Pancreas (tissue), 10 donors: ENCODE measurements at regions not wholly inside any gene's neighbourhood (a gene's known extent, or its start where the extent isn't known, plus 50 kb on each side); places are given as distances from the start of the nearest gene placed in this dataset.

Experiments
- ATAC-seq, 4 donors: fragments of 200-7000 bp; cut with Tn5 transposase; one replicate each; pipeline versions ENCODE4 v1.8.0 to v1.9.1; 2020; ENCODE audit warnings: mild to moderate bottlenecking in 4 of 4, moderate library complexity in 4 of 4
- DNase-seq, 6 donors: peaks; one replicate each; pipeline ENCODE4 v3.0.0-alpha.2; 2020
- FAIRE-seq: peaks from 2 replicates; lab custom pipeline; 2012; peaks lifted over from hg19 to GRCh38; lab: Jason Lieb, UNC
- H3K27ac ChIP-seq, 4 donors: fragments of 200-600 bp; sonication (generic); 1 replicate in 3 of 4; 2 replicates in 1 of 4; pipeline versions ENCODE4 v1.5.0 to v1.8.0; 2020
- H3K27me3 ChIP-seq, 4 donors: fragments of 200-600 bp; one replicate each; pipeline ENCODE4 v1.8.0; 2021
- H3K36me3 ChIP-seq, 3 donors: fragments of 200-600 bp; sonication (generic) in 1 of 3; one replicate each; pipeline versions ENCODE4 v1.5.0 to v1.8.0; 2020 to 2021
- H3K4me1 ChIP-seq, 3 donors: fragments of 200-600 bp; one replicate each; pipeline ENCODE4 v1.8.0; 2021
- H3K4me3 ChIP-seq, 4 donors: fragments of 200-600 bp; sonication (generic) in 2 of 4; one replicate each; pipeline versions ENCODE4 v1.5.0 to v1.8.0; 2020 to 2021
- H3K9me3 ChIP-seq, 4 donors: fragments of 200-600 bp; one replicate each; pipeline ENCODE4 v1.8.0; 2021
- CTCF ChIP-seq, 4 donors: fragments of 200-600 bp; sonication (generic) in 3 of 4; IDR thresholded peaks; one replicate each; pipeline versions ENCODE4 v1.5.0 to v1.8.0; 2021; ENCODE audit warnings: antibody characterized with exemption in 4 of 4
- WGBS, 2 donors: extraction: QIAGEN DNeasy Blood & Tissue Kit; methylation state at CpG; one replicate each; pipeline ENCODE4 v1.1.7; 2013; 5-methylcytosine and 5-hydroxymethylcytosine counted together
- intact Hi-C, 3 donors: fragments of 100-400 bp; cut with DNase I; formaldehyde crosslinking; loops; one replicate each; pipeline versions ENCODE4 v1.11.1 to v1.14.2; 2022
- donor health status: healthy with polysubstance abuse.
- donor health status: DM: no; HTN: no; CAD: no; lungs with moderate emphysema.
- donor health status: DM: no; HTN: no; CAD: no.
- donor health status: control.
- donor health status: control.
- donor health status: Bipolar disorder and iron deficiency.
- donor health status: DM: yes; HTN: yes; CAD: no.
- donor health status: DM: no; HTN: no; CAD: no.
- donor health status: DM: no; HTN: no; CAD: no.
- donor health status: DM: yes; HTN: yes; CAD: no.

- WGBS, 2 donors: 77 to 88% methylated on average over 6 of the region's 6 CpGs
- FAIRE-seq: no peak
These were observed 50.8 kb upstream of the CACNA2D3 start for GRCh38 chr3:54071601-54072000.

GRCh38 chr3:54069961-54070360, 52.4 kb upstream of the CACNA2D3 start:
- Histone ChIP-seq H3K27me3 (no peaks in the 10 kb centered on the region), H3K4me3 (no peak overlapping the region), H3K36me3 (no peaks in the 10 kb centered on the region), H3K4me1 (no peaks in the 10 kb centered on the region), H3K9me3 (no peaks in the 10 kb centered on the region), H3K27ac (no peak overlapping the region)
- no peak for TF ChIP-seq CTCF (IDR thresholded peaks at IDR 0.05)
- 58 to 70% methylated on average over 2 of the region's 2 CpGs for WGBS, 2 donors
- no peak for FAIRE-seq
- no peak for DNase-seq
- intact Hi-C loops: no loop called here
- ATAC-seq: no peak

More at GRCh38 chr3:54071601-54072000, 50.8 kb upstream of the CACNA2D3 start:
- DNase-seq (no peak), ATAC-seq (no peak)
- no peaks in the 10 kb centered on the region for H3K9me3 ChIP-seq
- intact Hi-C loops: no loop called here
- no peaks in the 10 kb centered on the region for H3K27me3 ChIP-seq
- no peaks in the 10 kb centered on the region for H3K4me1 ChIP-seq
- TF ChIP-seq CTCF (IDR thresholded peaks at IDR 0.05): no peak
- H3K36me3 ChIP-seq: no peaks in the 10 kb centered on the region
- H3K27ac ChIP-seq: no peak overlapping the region
- H3K4me3 ChIP-seq: no peak overlapping the region

- no peak for TF ChIP-seq CTCF (IDR thresholded peaks at IDR 0.05)
- intact Hi-C loops: no loop called here
- no peaks in the 10 kb centered on the region for H3K36me3 ChIP-seq
- no peaks in the 10 kb centered on the region for H3K27me3 ChIP-seq
- 61 to 63% methylated on average over 8 of the region's 8 CpGs for WGBS, 2 donors
- ATAC-seq (no peak), DNase-seq (no peak), FAIRE-seq (no peak)
- H3K27ac ChIP-seq: no peak overlapping the region
- H3K4me3 ChIP-seq: no peak overlapping the region
- no peaks in the 10 kb centered on the region for H3K4me1 ChIP-seq
- no peaks in the 10 kb centered on the region for H3K9me3 ChIP-seq
These were observed 55.2 kb upstream of the CACNA2D3 start for GRCh38 chr3:54067055-54067698.

- Histone ChIP-seq H3K27ac (no peak overlapping the region), H3K27me3 (no peaks in the 10 kb centered on the region), H3K36me3 (no peaks in the 10 kb centered on the region), H3K4me3 (no peak overlapping the region), H3K9me3 (no peaks in the 10 kb centered on the region), H3K4me1 (no peaks in the 10 kb centered on the region)
- no peak for ATAC-seq
- WGBS, 2 donors: 85 to 92% methylated on average over 3 of the region's 3 CpGs
- DNase-seq: no peak
- FAIRE-seq: no peak
- intact Hi-C loops: no loop called here
- TF ChIP-seq CTCF (IDR thresholded peaks at IDR 0.05): no peak
These were observed 56.1 kb upstream of the CACNA2D3 start for GRCh38 chr3:54066253-54066652.

GRCh38 chr3:54065586-54065985, 56.8 kb upstream of the CACNA2D3 start:
- H3K27ac ChIP-seq: no peak overlapping the region
- WGBS, 2 donors: 62 to 70% methylated on average over 4 of the region's 4 CpGs
- FAIRE-seq (no peak), DNase-seq (no peak), ATAC-seq (no peak)
- H3K9me3 ChIP-seq: no peaks in the 10 kb centered on the region
- TF ChIP-seq CTCF (IDR thresholded peaks at IDR 0.05): no peak
- H3K36me3 ChIP-seq: no peaks in the 10 kb centered on the region
- no peaks in the 10 kb centered on the region for H3K27me3 ChIP-seq
- no peaks in the 10 kb centered on the region for H3K4me1 ChIP-seq
- intact Hi-C loops: no loop called here
- no peak overlapping the region for H3K4me3 ChIP-seq
